ENCODE measurements at regions not wholly inside any gene's neighbourhood (a gene's known extent, or its start where the extent isn't known, plus 50 kb on each side); places are given as distances from the start of the nearest gene placed in this dataset.

DNA sequence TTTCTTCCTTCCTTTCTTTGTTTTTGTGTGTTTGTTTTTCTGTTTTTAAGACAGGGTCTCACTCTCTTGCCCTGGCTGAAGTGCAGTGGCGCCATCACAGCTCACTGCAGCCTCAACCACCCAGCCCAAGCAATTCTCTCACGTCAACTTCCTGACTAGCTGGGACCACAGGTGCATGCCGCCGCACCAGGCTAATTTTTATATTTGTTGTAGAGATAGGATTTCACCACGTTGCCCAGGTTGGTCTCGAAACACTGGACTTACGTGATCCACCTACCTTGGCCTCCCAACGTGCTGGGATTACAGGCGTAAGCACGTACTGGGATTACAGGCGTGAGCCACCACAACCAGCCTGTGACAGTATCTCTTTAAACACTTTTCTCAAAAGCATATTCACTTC is 120.7 kb downstream of the DKK1 start:
- TF ChIP-seq YY1 (IDR thresholded peaks at IDR 0.05; ENCODE audit: insufficient read depth, insufficient read length) (no peak), ZNF274 (IDR thresholded peaks at IDR 0.05; ENCODE audit: low read depth, low read length) (no peak)
